H1 (cell line): ENCODE measurements at regions not wholly inside any gene's neighbourhood (a gene's known extent, or its start where the extent isn't known, plus 50 kb on each side); places are given as distances from the start of the nearest gene placed in this dataset.

Experiments used
- CTCF ChIA-PET: fragments of 300-600 bp; sonication (Branson Sonifier 250); formaldehyde crosslinking; loops from one replicate; lab custom pipeline; 2021; ENCODE audit not compliant: partially characterized antibody; lab: Charles Lee
- POLR2A ChIA-PET: fragments of 300-600 bp; sonication (Branson Sonifier 250); formaldehyde crosslinking; loops from one replicate; lab custom pipeline; 2021; ENCODE audit warnings: inconsistent platforms; ENCODE audit not compliant: partially characterized antibody; lab: Charles Lee
- DNase-seq, 2 experiments: peaks; one replicate each; pipeline versions ENCODE4 v3.0.0 to v3.0.0-alpha.2; 2010 to 2022; ENCODE audit warnings: low spot score in 2 of 2, low read depth in 1 of 2, mixed read lengths in 1 of 2
- FAIRE-seq: peaks from 2 replicates; lab custom pipeline; 2011; peaks lifted over from hg19 to GRCh38; lab: Jason Lieb, UNC
- H2AFZ ChIP-seq: 2 replicates; pipeline ENCODE4 v1.8.1; 2012; ENCODE audit warnings: low read length, inconsistent platforms
- H2AK5ac ChIP-seq: 2 replicates; pipeline ENCODE4 v1.6.1; 2013; ENCODE audit warnings: low read depth, low read length
- H2BK120ac ChIP-seq: replicated peaks from 2 replicates; pipeline ENCODE3; 2013; ENCODE audit warnings: low read depth, low read length, inconsistent platforms
- H2BK12ac ChIP-seq: 2 replicates; pipeline ENCODE4 v1.6.1; 2013; ENCODE audit warnings: low read depth, low read length
- H2BK15ac ChIP-seq: 2 replicates; pipeline ENCODE4 v1.6.1; 2013; ENCODE audit warnings: low read length
- H2BK20ac ChIP-seq: 2 replicates; pipeline ENCODE4 v1.6.1; 2013; ENCODE audit warnings: low read length
- H2BK5ac ChIP-seq: 2 replicates; pipeline ENCODE4 v1.6.1; 2013; ENCODE audit warnings: low read depth, low read length
- H3K14ac ChIP-seq: 2 replicates; pipeline ENCODE4 v1.6.1; 2013; ENCODE audit warnings: inconsistent platforms; ENCODE audit not compliant: insufficient read length
- H3K18ac ChIP-seq: 2 replicates; pipeline ENCODE4 v1.6.1; 2013; ENCODE audit warnings: low read length; ENCODE audit errors: extremely low read depth
- H3K23ac ChIP-seq: 2 replicates; pipeline ENCODE4 v1.6.1; 2013; ENCODE audit warnings: inconsistent platforms; ENCODE audit not compliant: insufficient read length
- H3K23me2 ChIP-seq: 2 replicates; pipeline ENCODE4 v1.6.1; 2013; ENCODE audit warnings: low read depth, low read length
- H3K27ac ChIP-seq: 2 replicates; pipeline ENCODE4 v1.6.1; 2011; ENCODE audit warnings: low read depth, low read length, inconsistent platforms
- H3K27me3 ChIP-seq, 4 experiments: replicated peaks in 1 of 4; 1 replicate in 1 of 4; 2 replicates in 3 of 4; pipeline versions ENCODE4 v1.6.1 to v1.8.1; 2011 to 2013; ENCODE audit warnings: low read length in 3 of 4, mild to moderate bottlenecking in 3 of 4, inconsistent platforms in 2 of 4, mixed read lengths in 2 of 4, moderate library complexity in 1 of 4; ENCODE audit not compliant: control insufficient read depth in 3 of 4, insufficient read depth in 3 of 4; ENCODE audit errors: extremely low read depth in 1 of 4
- H3K36me3 ChIP-seq, 4 experiments: 2 replicates each; pipeline versions ENCODE4 v1.6.1 to v1.8.1; 2011 to 2013; ENCODE audit warnings: mild to moderate bottlenecking in 4 of 4, low read length in 3 of 4, moderate library complexity in 2 of 4, control low read depth in 1 of 4, inconsistent platforms in 1 of 4; ENCODE audit not compliant: insufficient read depth in 4 of 4, control insufficient read depth in 2 of 4
- H3K4ac ChIP-seq: replicated peaks from 2 replicates; pipeline ENCODE3; 2013; ENCODE audit warnings: low read length, low read depth, mixed read lengths, inconsistent platforms; ENCODE audit not compliant: insufficient read length
- H3K4me1 ChIP-seq, 4 experiments: replicated peaks in 1 of 4; 1 replicate in 1 of 4; 2 replicates in 3 of 4; pipeline versions ENCODE4 v1.6.1 to v1.8.1; 2011 to 2013; ENCODE audit warnings: low read length in 3 of 4, inconsistent platforms in 2 of 4, mixed read lengths in 1 of 4; ENCODE audit not compliant: insufficient read depth in 4 of 4, control insufficient read depth in 3 of 4
- H3K4me2 ChIP-seq, 2 experiments: 2 replicates each; pipeline versions ENCODE4 v1.6.1 to v1.8.1; 2011 to 2013; ENCODE audit warnings: low read depth in 2 of 2, low read length in 2 of 2, control low read depth in 1 of 2, inconsistent platforms in 1 of 2, mild to moderate bottlenecking in 1 of 2; ENCODE audit not compliant: insufficient read depth in 1 of 2
- H3K4me3 ChIP-seq, 4 experiments: fragments of 200-600, 300-600 bp in 1 of 4; sonication (generic), shearing (Covaris generic), sonication (Bioruptor Twin) in 1 of 4; 2 replicates each; pipeline versions ENCODE4 v1.5.1 to v1.8.1; 2011 to 2016; ENCODE audit warnings: low read length in 4 of 4, low read depth in 3 of 4, control low read depth in 2 of 4, inconsistent platforms in 2 of 4, mild to moderate bottlenecking in 2 of 4, mixed read lengths in 1 of 4, moderate library complexity in 1 of 4; ENCODE audit not compliant: insufficient read depth in 2 of 4; ENCODE audit errors: extremely low read depth in 1 of 4
- H3K56ac ChIP-seq: replicated peaks from 2 replicates; pipeline ENCODE3; 2013; ENCODE audit warnings: low read depth, mild to moderate bottlenecking, mixed read lengths, low read length, inconsistent platforms; ENCODE audit not compliant: insufficient read length
- H3K79me1 ChIP-seq: 2 replicates; pipeline ENCODE4 v1.6.1; 2013; ENCODE audit warnings: low read depth, low read length, control low read depth
- H3K79me2 ChIP-seq, 2 experiments: 2 replicates each; pipeline versions ENCODE4 v1.6.1 to v1.8.1; 2012 to 2013; ENCODE audit warnings: low read length in 2 of 2, mild to moderate bottlenecking in 2 of 2, inconsistent platforms in 1 of 2; ENCODE audit not compliant: insufficient read depth in 2 of 2, control insufficient read depth in 1 of 2
- H3K9ac ChIP-seq, 4 experiments: replicated peaks in 1 of 4; 1 replicate in 1 of 4; 2 replicates in 3 of 4; pipeline versions ENCODE4 v1.6.1 to v1.8.1; 2011 to 2013; ENCODE audit warnings: low read depth in 3 of 4, low read length in 3 of 4, control low read depth in 2 of 4, mild to moderate bottlenecking in 2 of 4, moderate library complexity in 2 of 4, inconsistent platforms in 1 of 4; ENCODE audit errors: extremely low read depth in 1 of 4
- H3K9me3 ChIP-seq, 2 experiments: 2 replicates each; pipeline versions ENCODE4 v1.6.1 to v1.8.1; 2012 to 2013; ENCODE audit warnings: mild to moderate bottlenecking in 2 of 2, moderate library complexity in 2 of 2, control low read depth in 1 of 2, inconsistent platforms in 1 of 2, low read depth in 1 of 2, low read length in 1 of 2, mixed read lengths in 1 of 2; ENCODE audit not compliant: insufficient read depth in 2 of 2
- H4K20me1 ChIP-seq, 2 experiments: replicated peaks in 1 of 2; 2 replicates each; pipeline versions ENCODE3 to v1.8.1; 2011 to 2013; ENCODE audit warnings: inconsistent platforms in 2 of 2, low read length in 2 of 2, mild to moderate bottlenecking in 1 of 2; ENCODE audit not compliant: insufficient read depth in 2 of 2, control insufficient read depth in 1 of 2
- H4K5ac ChIP-seq: 2 replicates; pipeline ENCODE4 v1.6.1; 2013; ENCODE audit warnings: low read length, low read depth, mixed read lengths, inconsistent platforms; ENCODE audit not compliant: insufficient read length
- H4K8ac ChIP-seq: 2 replicates; pipeline ENCODE4 v1.8.0; 2013; ENCODE audit warnings: mild to moderate bottlenecking, moderate library complexity, low read length, inconsistent platforms; ENCODE audit not compliant: insufficient read depth; ENCODE audit errors: extremely low read depth
- H4K91ac ChIP-seq: replicated peaks from 2 replicates; pipeline ENCODE3; 2013; ENCODE audit warnings: low read length, mixed read lengths, inconsistent platforms; ENCODE audit not compliant: insufficient read length
- ASH2L ChIP-seq: fragments of 200-600, 300-600 bp; sonication (generic); IDR thresholded peaks from one replicate; pipeline ENCODE4 v1.7.1; 2017; ENCODE audit warnings: low read length
- BCL11A ChIP-seq, 2 experiments: IDR thresholded peaks; one replicate each; pipeline ENCODE4 v1.6.1; 2011; ENCODE audit warnings: low read depth in 2 of 2, low read length in 2 of 2, mild to moderate bottlenecking in 2 of 2
- CHD1 ChIP-seq: IDR thresholded peaks from 2 replicates; pipeline ENCODE4 v1.6.1; 2012; ENCODE audit warnings: low read depth, low read length, improper control_type of control experiment
- CREB1 ChIP-seq: IDR thresholded peaks from 2 replicates; pipeline ENCODE4 v1.6.1; 2012; ENCODE audit warnings: inconsistent platforms
- JUN ChIP-seq: IDR thresholded peaks from 2 replicates; pipeline ENCODE4 v1.6.1; 2011; ENCODE audit warnings: low read depth, mild to moderate bottlenecking, improper control_type of control experiment, low read length
- KDM4A ChIP-seq: IDR thresholded peaks from one replicate; pipeline ENCODE4 v1.7.1; 2012; ENCODE audit warnings: low read depth, mild to moderate bottlenecking, moderate library complexity, low read length, inconsistent platforms; ENCODE audit not compliant: severe bottlenecking
- MAFK ChIP-seq: IDR thresholded peaks from 2 replicates; pipeline ENCODE4 v1.6.1; 2012; ENCODE audit warnings: low read depth, mild to moderate bottlenecking, improper control_type of control experiment, low read length
- POLR2AphosphoS5 ChIP-seq: IDR thresholded peaks from 2 replicates; pipeline ENCODE4 v1.6.1; 2011; ENCODE audit warnings: low read depth, low read length
- SIN3A ChIP-seq, 2 experiments: IDR thresholded peaks in 1 of 2; conservative IDR thresholded peaks in 1 of 2; 2 replicates each; pipeline ENCODE4 v1.6.1; 2011 to 2012; ENCODE audit warnings: low read length in 2 of 2, improper control_type of control experiment in 1 of 2, low read depth in 1 of 2, mild to moderate bottlenecking in 1 of 2
- SRF ChIP-seq: IDR thresholded peaks from 2 replicates; pipeline ENCODE4 v1.6.1; 2011; ENCODE audit warnings: mild to moderate bottlenecking, low read depth, low read length, moderate library complexity
- YY1 ChIP-seq: IDR thresholded peaks from 2 replicates; pipeline ENCODE4 v1.6.1; 2011; ENCODE audit warnings: low read depth, mild to moderate bottlenecking, low read length
- WGBS, 2 experiments: shearing (Covaris generic) in 1 of 2; methylation state at CpG; one replicate each; pipeline versions ENCODE4 v1.1.6 to v1.1.7; 2013 to 2015; ENCODE audit warnings: low lambda C conversion rate in 2 of 2, mixed read lengths in 2 of 2, inconsistent platforms in 1 of 2, low coverage in 1 of 2, missing lambda C conversion rate in 1 of 2; ENCODE audit not compliant: insufficient replicate concordance in 2 of 2, insufficient coverage in 1 of 2, insufficient read length in 1 of 2; ENCODE audit errors: extremely low coverage in 1 of 2, missing lambda C conversion rate in 1 of 2; 5-methylcytosine and 5-hydroxymethylcytosine counted together
- TF ChIP-seq, protein P1 (sequence below): IDR thresholded peaks from 2 replicates; pipeline ENCODE4 v1.6.1; 2011; ENCODE audit warnings: low read depth, mild to moderate bottlenecking, low read length; ENCODE audit not compliant: insufficient read depth
- TF ChIP-seq, protein P2 (sequence below): IDR thresholded peaks from 2 replicates; pipeline ENCODE4 v1.6.1; 2012; ENCODE audit warnings: inconsistent platforms
- TF ChIP-seq, protein P3 (sequence below): IDR thresholded peaks from 2 replicates; pipeline ENCODE4 v1.6.1; 2011; ENCODE audit warnings: low read length, improper control_type of control experiment

DNA sequence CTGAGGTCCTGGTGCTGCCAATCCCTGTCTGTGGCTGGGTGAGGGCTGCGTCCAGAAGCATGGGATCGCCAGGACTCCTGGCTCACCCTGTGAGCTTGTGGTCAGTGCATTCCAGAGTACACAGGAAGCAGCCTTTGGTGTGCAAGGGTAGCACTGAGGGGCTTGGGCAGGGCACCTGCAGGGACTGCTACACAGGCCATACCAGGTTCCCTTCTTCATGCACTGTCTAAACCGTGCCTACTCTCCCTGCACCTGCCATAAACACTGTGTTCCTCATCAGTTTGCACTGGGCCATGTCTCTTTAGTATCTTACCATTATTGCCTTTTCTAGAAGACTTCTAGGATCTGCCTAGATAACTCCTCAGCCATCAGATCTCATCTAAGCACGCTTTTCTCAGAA is 72.8 kb upstream of the NKX2-2 start:
- Histone ChIP-seq H3K18ac (no peak overlapping the region), H3K4ac (no peak overlapping the region), H3K9ac (no peak overlapping the region), H3K9me3 (no peaks in the 10 kb centered on the region), H3K27ac (no peak overlapping the region), H3K27me3 (no peaks in the 10 kb centered on the region), H2AK5ac (no peak overlapping the region), H3K14ac (no peak overlapping the region), H2AFZ (no peak overlapping the region), H3K79me1 (no peaks in the 10 kb centered on the region), H2BK15ac (no peak overlapping the region), H2BK12ac (no peak overlapping the region), H3K36me3 (no peaks in the 10 kb centered on the region), H4K91ac (no peak overlapping the region), H4K5ac (no peak overlapping the region), H3K23ac (no peak overlapping the region), H2BK120ac (no peak overlapping the region), H3K23me2 (no peaks in the 10 kb centered on the region), H3K56ac (no peak overlapping the region), H4K8ac (no peak overlapping the region), H3K79me2 (no peaks in the 10 kb centered on the region), H3K4me1 (no peaks in the 10 kb centered on the region), H2BK20ac (no peak overlapping the region), H3K4me2 (no peak overlapping the region), H3K4me3 (no peak overlapping the region), H4K20me1 (no peaks in the 10 kb centered on the region), H2BK5ac (no peak overlapping the region)
- CTCF ChIA-PET, result interaction anchor here (0.6 to 1.0 kb wide), 2 partner anchors 15 to 29 kb away, joined by 3 read pairs; no protein-coding TSS in a partner anchor
- 91% methylated on average over 4 of the region's 4 CpGs; no CpG with 5 or more reads in 1 of the 2 experiments for WGBS, 2 experiments
- no peak for DNase-seq
- no peak for FAIRE-seq
- POLR2A ChIA-PET, result no interaction called here
- TF ChIP-seq CHD1 (no peak), KDM4A (no peak), BCL11A (IDR thresholded peaks at IDR 0.05; ENCODE audit: low read depth in 2 of 2, low read length in 2 of 2) (no peak), ASH2L (no peak), SRF (no peak), CREB1 (no peak), JUN (no peak), MAFK (no peak), SIN3A (conservative IDR thresholded peaks at IDR 0.05 in 1 of 2, IDR thresholded peaks at IDR 0.05 in 1 of 2; ENCODE audit: low read depth in 1 of 2, low read length in 2 of 2) (no peak), YY1 (no peak), POLR2AphosphoS5 (no peak)
- TF ChIP-seq, protein P1, sequence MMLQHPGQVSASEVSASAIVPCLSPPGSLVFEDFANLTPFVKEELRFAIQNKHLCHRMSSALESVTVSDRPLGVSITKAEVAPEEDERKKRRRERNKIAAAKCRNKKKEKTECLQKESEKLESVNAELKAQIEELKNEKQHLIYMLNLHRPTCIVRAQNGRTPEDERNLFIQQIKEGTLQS, result no peak
- TF ChIP-seq, protein P2, sequence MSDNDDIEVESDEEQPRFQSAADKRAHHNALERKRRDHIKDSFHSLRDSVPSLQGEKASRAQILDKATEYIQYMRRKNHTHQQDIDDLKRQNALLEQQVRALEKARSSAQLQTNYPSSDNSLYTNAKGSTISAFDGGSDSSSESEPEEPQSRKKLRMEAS, result no peak
- TF ChIP-seq, protein P3, sequence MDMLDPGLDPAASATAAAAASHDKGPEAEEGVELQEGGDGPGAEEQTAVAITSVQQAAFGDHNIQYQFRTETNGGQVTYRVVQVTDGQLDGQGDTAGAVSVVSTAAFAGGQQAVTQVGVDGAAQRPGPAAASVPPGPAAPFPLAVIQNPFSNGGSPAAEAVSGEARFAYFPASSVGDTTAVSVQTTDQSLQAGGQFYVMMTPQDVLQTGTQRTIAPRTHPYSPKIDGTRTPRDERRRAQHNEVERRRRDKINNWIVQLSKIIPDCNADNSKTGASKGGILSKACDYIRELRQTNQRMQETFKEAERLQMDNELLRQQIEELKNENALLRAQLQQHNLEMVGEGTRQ, result no peak
